CD4-positive, CD25-positive, alpha-beta regulatory T cell (primary cell): ENCODE measurements at regions not wholly inside any gene's neighbourhood (a gene's known extent, or its start where the extent isn't known, plus 50 kb on each side); places are given as distances from the start of the nearest gene placed in this dataset.

Source experiments
- ATAC-seq, 2 donors: fragments of 150-1000 bp; cut with Tn5 transposase; one replicate each; pipeline ENCODE4 v1.10.0; 2021; ENCODE audit warnings: low read depth in 2 of 2, moderate number of reproducible peaks in 2 of 2, moderate library complexity in 1 of 2
- DNase-seq, 3 donors: peaks; one replicate each; pipeline versions ENCODE4 v3.0.0 to v3.0.0-alpha.2; 2012 to 2022; ENCODE audit warnings: mixed read lengths in 1 of 3
- H3K27ac ChIP-seq: one replicate; pipeline ENCODE4 v1.7.0; 2013; ENCODE audit warnings: mild to moderate bottlenecking, low read length; ENCODE audit not compliant: insufficient read depth, poor library complexity, severe bottlenecking
- H3K27me3 ChIP-seq: one replicate; pipeline ENCODE4 v1.7.0; 2013; ENCODE audit warnings: low read length; ENCODE audit not compliant: control insufficient read depth, insufficient read depth
- H3K36me3 ChIP-seq: one replicate; pipeline ENCODE4 v1.7.0; 2013; ENCODE audit warnings: mild to moderate bottlenecking, low read length, moderate library complexity; ENCODE audit not compliant: control insufficient read depth, insufficient read depth
- H3K4me1 ChIP-seq: 2 replicates; pipeline ENCODE4 v1.7.0; 2013; ENCODE audit warnings: mild to moderate bottlenecking, low read length; ENCODE audit not compliant: insufficient read depth, control insufficient read depth, poor library complexity, severe bottlenecking
- H3K4me3 ChIP-seq: one replicate; pipeline ENCODE4 v1.7.0; 2013; ENCODE audit warnings: low read depth, mild to moderate bottlenecking, low read length, moderate library complexity
- H3K9me3 ChIP-seq, 2 experiments: 1 replicate in 1 of 2; 2 replicates in 1 of 2; pipeline ENCODE4 v1.7.0; 2013; ENCODE audit warnings: low read length in 2 of 2, mild to moderate bottlenecking in 1 of 2, moderate library complexity in 1 of 2; ENCODE audit not compliant: control insufficient read depth in 2 of 2
- H3K27ac Mint-ChIP-seq, 3 donors: one replicate each; pipeline ENCODE4 v1.8.0; 2020 to 2022; ENCODE audit warnings: mild to moderate bottlenecking in 3 of 3, mixed read lengths in 3 of 3, moderate library complexity in 2 of 3
- H3K27me3 Mint-ChIP-seq: one replicate; pipeline ENCODE4 v1.8.0; 2022; ENCODE audit warnings: mild to moderate bottlenecking, mixed read lengths
- H3K36me3 Mint-ChIP-seq: one replicate; pipeline ENCODE4 v1.8.0; 2020; ENCODE audit warnings: mixed read lengths
- H3K4me1 Mint-ChIP-seq, 4 donors: one replicate each; pipeline ENCODE4 v1.8.0; 2020 to 2022; ENCODE audit warnings: mixed read lengths in 4 of 4, mild to moderate bottlenecking in 1 of 4
- H3K4me3 Mint-ChIP-seq, 4 donors: one replicate each; pipeline ENCODE4 v1.8.0; 2020 to 2022; ENCODE audit warnings: mild to moderate bottlenecking in 4 of 4, mixed read lengths in 4 of 4, moderate library complexity in 3 of 4
- H3K9me3 Mint-ChIP-seq, 7 donors: one replicate each; pipeline ENCODE4 v1.8.0; 2020 to 2022; ENCODE audit warnings: mixed read lengths in 7 of 7, mild to moderate bottlenecking in 3 of 7, moderate library complexity in 2 of 7

DNA sequence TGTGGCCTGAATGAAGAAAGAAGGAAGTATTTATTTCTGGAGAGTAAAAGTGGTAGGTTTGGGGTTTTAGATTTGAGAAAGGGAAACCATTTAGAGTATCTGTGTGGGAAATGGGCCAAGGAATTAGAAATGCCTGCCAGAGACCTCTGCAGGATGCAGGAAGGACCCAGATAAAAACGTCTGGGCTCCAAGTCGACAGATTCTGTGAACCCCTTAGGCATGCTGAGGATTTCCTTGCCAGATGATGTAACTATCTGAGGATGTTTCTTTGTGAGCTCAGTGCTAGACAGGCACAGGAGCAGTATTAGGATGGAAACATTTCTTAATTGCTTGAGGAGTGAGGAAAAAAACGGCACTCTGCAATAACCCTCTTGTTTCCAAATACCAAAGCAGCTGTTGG, 251.8 kb upstream of the DMRT1 start:
- Mint-ChIP-seq H3K27ac (peak overlapping the region in 1 of 3 donors; percentile 17), H3K36me3 (no peaks in the 10 kb centered on the region), H3K27me3 (no peaks in the 10 kb centered on the region), H3K4me1 (peaks cover 0 to 8% (median 3%) of the 10 kb centered on the region in 4 donors), H3K9me3 (no peaks in the 10 kb centered on the region), H3K4me3 (no peak overlapping the region)
- no peaks in the 10 kb centered on the region for H3K36me3 ChIP-seq
- no peaks in the 10 kb centered on the region for H3K27me3 ChIP-seq
- DNase-seq (no peak), ATAC-seq (no peak)
- no peaks in the 10 kb centered on the region for H3K4me1 ChIP-seq
- H3K4me3 ChIP-seq: no peak overlapping the region
- H3K27ac ChIP-seq: no peak overlapping the region
- no peaks in the 10 kb centered on the region for H3K9me3 ChIP-seq

DNA sequence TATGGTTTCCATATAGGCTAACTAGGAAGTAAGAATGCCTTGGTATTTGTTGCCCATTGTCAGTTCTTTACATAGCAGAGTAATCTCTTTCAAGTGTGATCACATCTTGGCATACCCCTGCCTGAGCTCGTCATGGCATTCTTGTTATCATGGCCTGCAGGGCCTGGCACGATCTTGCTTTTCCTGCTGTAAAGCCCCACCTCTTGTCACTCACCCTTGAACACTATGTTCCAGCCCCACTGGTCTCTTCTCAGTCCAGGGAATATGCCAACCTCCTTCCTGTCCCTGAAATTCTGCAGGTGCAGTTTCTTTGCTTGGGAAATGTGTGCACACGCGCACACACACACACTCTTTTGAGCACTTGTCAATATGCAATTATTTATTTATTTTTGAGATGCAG, 250.2 kb upstream of the DMRT1 start:
- Mint-ChIP-seq H3K27me3 (no peaks in the 10 kb centered on the region), H3K4me1 (peaks cover 0 to 8% (median 4%) of the 10 kb centered on the region in 4 donors), H3K27ac (no peak overlapping the region), H3K4me3 (no peak overlapping the region), H3K9me3 (no peaks in the 10 kb centered on the region), H3K36me3 (no peaks in the 10 kb centered on the region)
- Histone ChIP-seq H3K4me3 (no peak overlapping the region), H3K36me3 (no peaks in the 10 kb centered on the region), H3K27me3 (no peaks in the 10 kb centered on the region), H3K4me1 (no peaks in the 10 kb centered on the region), H3K9me3 (no peaks in the 10 kb centered on the region), H3K27ac (no peak overlapping the region)
- ATAC-seq (no peak), DNase-seq (no peak)

DNA sequence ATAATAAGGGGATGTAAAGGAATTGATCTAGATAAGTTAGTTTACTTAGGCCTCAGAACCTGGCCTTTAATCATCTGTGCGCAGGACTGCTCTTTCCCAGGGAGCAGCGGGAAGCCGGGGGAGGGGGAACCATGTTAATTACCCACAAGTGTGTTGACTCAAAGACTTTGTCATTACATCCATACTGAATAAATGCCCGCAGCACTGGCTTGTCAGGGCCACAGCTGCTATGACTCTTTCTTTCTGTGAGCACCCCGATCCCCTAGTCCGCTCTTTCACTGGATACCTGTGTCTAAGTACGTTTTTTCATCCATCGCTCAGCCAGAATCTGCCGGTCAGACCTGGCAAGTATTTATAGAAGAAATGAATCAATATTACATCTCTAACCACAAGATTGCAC, 249.3 kb upstream of the DMRT1 start:
- Mint-ChIP-seq H3K4me3 (no peak overlapping the region), H3K4me1 (peaks cover 0 to 8% (median 4%) of the 10 kb centered on the region in 4 donors), H3K27me3 (no peaks in the 10 kb centered on the region), H3K27ac (no peak overlapping the region), H3K36me3 (no peaks in the 10 kb centered on the region), H3K9me3 (no peaks in the 10 kb centered on the region)
- H3K27me3 ChIP-seq: no peaks in the 10 kb centered on the region
- H3K4me3 ChIP-seq: no peak overlapping the region
- no peak overlapping the region for H3K27ac ChIP-seq
- DNase-seq (no peak), ATAC-seq (no peak)
- no peaks in the 10 kb centered on the region for H3K36me3 ChIP-seq
- no peaks in the 10 kb centered on the region for H3K9me3 ChIP-seq
- H3K4me1 ChIP-seq: no peaks in the 10 kb centered on the region

DNA sequence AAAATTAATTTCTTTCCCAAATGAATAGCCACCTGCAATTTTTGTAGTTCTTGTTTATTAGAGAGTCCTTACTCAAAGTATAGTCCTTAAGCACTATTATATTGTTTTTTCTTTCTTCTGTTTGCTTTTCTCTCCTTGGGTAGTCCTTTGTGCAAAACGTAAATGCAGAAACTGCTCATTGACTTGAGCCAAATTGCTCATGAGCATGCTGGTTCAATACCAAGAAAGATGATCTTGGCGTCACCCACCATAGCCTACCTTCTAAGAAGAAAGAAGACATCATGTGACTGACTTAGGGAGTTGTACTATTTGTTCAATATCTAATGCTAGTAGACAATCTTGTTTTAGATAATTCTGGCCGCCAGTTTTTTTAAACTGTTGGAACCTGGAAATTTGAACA, 248.8 kb upstream of the DMRT1 start:
- no peak for ATAC-seq

DNA sequence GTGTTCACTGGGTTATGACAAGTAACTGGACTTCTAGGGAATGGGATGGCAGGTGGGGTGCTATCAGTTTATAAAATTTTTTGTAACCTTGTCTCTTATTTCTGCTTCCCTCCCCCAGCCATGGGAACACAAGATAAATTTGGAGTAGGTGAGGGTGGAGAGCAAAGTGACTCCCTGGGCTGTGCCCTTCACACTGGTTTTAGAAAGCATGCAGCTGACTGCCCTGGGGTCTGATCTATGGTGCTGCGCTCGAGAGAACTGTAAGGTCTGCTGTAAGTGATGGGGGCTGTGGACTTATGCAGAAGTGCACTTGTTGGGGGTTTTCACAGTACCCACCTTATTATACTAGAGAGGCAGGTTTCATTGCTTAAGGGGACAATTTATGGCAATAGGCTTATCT, 247.7 kb upstream of the DMRT1 start:
- Histone ChIP-seq H3K27me3 (no peaks in the 10 kb centered on the region), H3K4me3 (no peak overlapping the region), H3K27ac (no peak overlapping the region), H3K36me3 (no peaks in the 10 kb centered on the region), H3K4me1 (no peaks in the 10 kb centered on the region), H3K9me3 (no peaks in the 10 kb centered on the region)
- Mint-ChIP-seq H3K4me3 (no peak overlapping the region), H3K27ac (no peak overlapping the region), H3K4me1 (peaks cover 0 to 8% (median 3%) of the 10 kb centered on the region in 4 donors), H3K9me3 (no peaks in the 10 kb centered on the region), H3K27me3 (no peaks in the 10 kb centered on the region), H3K36me3 (no peaks in the 10 kb centered on the region)
- ATAC-seq (no peak), DNase-seq (no peak)

More for the DNA sequence above, 248.8 kb upstream of the DMRT1 start:
- Mint-ChIP-seq H3K27ac (no peak overlapping the region), H3K9me3 (no peaks in the 10 kb centered on the region), H3K36me3 (no peaks in the 10 kb centered on the region), H3K4me3 (no peak overlapping the region), H3K4me1 (peaks cover 0 to 8% (median 4%) of the 10 kb centered on the region in 4 donors), H3K27me3 (no peaks in the 10 kb centered on the region)
- H3K27me3 ChIP-seq: no peaks in the 10 kb centered on the region
- H3K4me3 ChIP-seq: no peak overlapping the region
- H3K36me3 ChIP-seq: no peaks in the 10 kb centered on the region
- no peaks in the 10 kb centered on the region for H3K4me1 ChIP-seq
- no peaks in the 10 kb centered on the region for H3K9me3 ChIP-seq
- DNase-seq: no peak
- no peak overlapping the region for H3K27ac ChIP-seq

DNA sequence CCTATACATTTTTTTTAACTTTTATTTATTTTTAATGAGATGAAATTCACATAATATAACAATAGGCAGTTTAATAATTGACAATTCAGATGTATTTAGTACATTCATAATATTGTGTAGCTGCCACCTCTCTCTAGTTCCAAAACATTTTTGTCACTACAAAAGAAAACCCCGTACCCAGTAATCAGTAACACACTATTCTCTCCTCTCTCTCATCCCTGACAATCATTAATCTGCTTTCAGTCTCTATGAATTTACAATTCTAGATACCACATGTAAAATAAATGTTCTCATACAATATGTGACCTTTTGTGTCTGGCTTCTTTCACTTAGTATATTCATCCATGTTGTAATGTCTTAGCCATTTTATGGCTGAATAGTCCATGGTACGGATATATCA, 244.8 kb upstream of the DMRT1 start:
- no peak overlapping the region for H3K27ac Mint-ChIP-seq
- no peak for DNase-seq
- H3K4me1 Mint-ChIP-seq: peaks cover 0 to 5% (median 0%) of the 10 kb centered on the region in 4 donors
- H3K36me3 Mint-ChIP-seq: no peaks in the 10 kb centered on the region
- ATAC-seq: no peak
- Histone ChIP-seq H3K4me1 (no peaks in the 10 kb centered on the region), H3K4me3 (no peak overlapping the region), H3K9me3 (no peaks in the 10 kb centered on the region), H3K27me3 (no peaks in the 10 kb centered on the region), H3K27ac (no peak overlapping the region), H3K36me3 (no peaks in the 10 kb centered on the region)
- no peak overlapping the region for H3K4me3 Mint-ChIP-seq
- peaks cover 13% of the 10 kb centered on the region for H3K27me3 Mint-ChIP-seq
- no peaks in the 10 kb centered on the region for H3K9me3 Mint-ChIP-seq

DNA sequence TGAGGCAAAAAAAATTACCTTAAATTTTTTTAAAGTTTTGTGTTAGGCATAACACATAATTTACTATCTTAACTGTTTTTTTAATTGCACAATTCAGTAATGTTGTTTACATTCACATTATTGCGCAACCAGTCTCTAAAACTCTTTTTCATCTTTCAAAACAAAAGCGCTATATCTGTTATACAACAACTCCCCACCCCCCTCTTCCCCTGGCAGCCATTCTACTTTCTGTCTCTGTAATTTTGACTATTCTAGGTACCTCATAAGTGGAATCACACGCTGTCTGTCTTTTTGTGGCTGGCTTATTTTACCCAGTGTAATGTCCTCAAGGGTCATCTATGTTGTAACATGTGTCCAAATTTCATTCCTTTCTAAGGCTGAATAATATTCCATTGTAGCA, 241.5 kb upstream of the DMRT1 start:
- Mint-ChIP-seq H3K27ac (no peak overlapping the region), H3K27me3 (peaks cover 13% of the 10 kb centered on the region), H3K4me1 (peaks cover 0 to 2% (median 0%) of the 10 kb centered on the region in 4 donors), H3K4me3 (no peak overlapping the region), H3K36me3 (no peaks in the 10 kb centered on the region), H3K9me3 (no peaks in the 10 kb centered on the region)
- Histone ChIP-seq H3K27me3 (no peaks in the 10 kb centered on the region), H3K36me3 (no peaks in the 10 kb centered on the region), H3K27ac (no peak overlapping the region), H3K4me1 (no peaks in the 10 kb centered on the region), H3K9me3 (no peaks in the 10 kb centered on the region), H3K4me3 (no peak overlapping the region)
- DNase-seq (no peak), ATAC-seq (no peak)

DNA sequence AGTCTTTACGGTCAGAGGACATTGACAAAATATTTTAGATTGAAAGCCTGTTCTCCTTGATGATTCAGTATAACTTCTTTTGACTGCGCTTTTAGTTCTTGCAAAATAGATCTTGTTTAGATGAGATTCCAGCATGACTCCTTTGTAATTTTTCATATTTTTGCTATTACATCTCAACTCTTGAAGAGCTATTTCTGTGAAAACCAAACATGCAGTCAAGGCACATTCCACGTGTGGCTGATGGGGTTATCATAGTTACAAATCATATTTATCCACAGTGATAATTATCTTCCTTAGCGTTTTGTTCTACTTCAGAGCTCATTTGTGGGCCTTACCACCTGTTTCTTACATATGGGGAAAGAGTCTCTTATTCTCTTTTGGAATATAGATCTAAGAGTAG, 238.8 kb upstream of the DMRT1 start:
- H3K4me3 ChIP-seq: no peak overlapping the region
- no peak overlapping the region for H3K4me3 Mint-ChIP-seq
- no peaks in the 10 kb centered on the region for H3K4me1 ChIP-seq
- peaks cover 0 to 2% (median 0%) of the 10 kb centered on the region in 4 donors for H3K4me1 Mint-ChIP-seq
- ATAC-seq (no peak), DNase-seq (no peak)
- no peaks in the 10 kb centered on the region for H3K9me3 Mint-ChIP-seq
- H3K36me3 Mint-ChIP-seq: no peaks in the 10 kb centered on the region
- H3K36me3 ChIP-seq: no peaks in the 10 kb centered on the region
- H3K27me3 Mint-ChIP-seq: peaks cover 13% of the 10 kb centered on the region
- H3K27ac Mint-ChIP-seq: no peak overlapping the region
- H3K27me3 ChIP-seq: no peaks in the 10 kb centered on the region
- no peaks in the 10 kb centered on the region for H3K9me3 ChIP-seq
- H3K27ac ChIP-seq: no peak overlapping the region
